Neural cell (in vitro differentiated cells): ENCODE measurements at regions not wholly inside any gene's neighbourhood (a gene's known extent, or its start where the extent isn't known, plus 50 kb on each side); places are given as distances from the start of the nearest gene placed in this dataset.

Experiments
- H2AFZ ChIP-seq: fragments of 200-600, 300-800 bp; sonication (generic), shearing (Covaris generic); 2 replicates; pipeline ENCODE4 v1.6.0; 2014; ENCODE audit warnings: low read depth, mild to moderate bottlenecking, antibody characterized with exemption, low read length, moderate library complexity
- H3F3A ChIP-seq: fragments of 200-600 bp; shearing (Covaris generic); 2 replicates; pipeline ENCODE4 v1.6.1; 2016; ENCODE audit warnings: mild to moderate bottlenecking, moderate library complexity, mixed read lengths, antibody characterized with exemption, low read length; ENCODE audit not compliant: insufficient read depth, poor library complexity, severe bottlenecking
- H3K27ac ChIP-seq: fragments of 200-600, 300-800 bp; sonication (generic), shearing (Covaris generic); 2 replicates; pipeline ENCODE4 v1.5.1; 2014; ENCODE audit warnings: mild to moderate bottlenecking, low read length, moderate library complexity
- H3K27me3 ChIP-seq: fragments of 300-800, 200-600 bp; sonication (generic), shearing (Covaris generic); 2 replicates; pipeline ENCODE4 v1.6.0; 2014; ENCODE audit warnings: mild to moderate bottlenecking, low read depth, low read length, moderate library complexity; ENCODE audit not compliant: insufficient read depth
- H3K36me3 ChIP-seq: fragments of 300-800, 200-600 bp; sonication (generic), shearing (Covaris generic); 2 replicates; pipeline ENCODE4 v1.5.1; 2014; ENCODE audit warnings: mild to moderate bottlenecking, antibody characterized with exemption, low read length, moderate library complexity; ENCODE audit not compliant: insufficient read depth
- H3K4me2 ChIP-seq: fragments of 300-800, 200-600 bp; sonication (generic), shearing (Covaris generic); 2 replicates; pipeline ENCODE4 v1.6.0; 2014; ENCODE audit warnings: mild to moderate bottlenecking, low read length
- H3K4me3 ChIP-seq: fragments of 300-800, 200-600 bp; sonication (generic), shearing (Covaris generic); 2 replicates; pipeline ENCODE4 v1.5.1; 2014; ENCODE audit warnings: mild to moderate bottlenecking, low read length, moderate library complexity
- H3K79me2 ChIP-seq: fragments of 200-600 bp; shearing (Covaris generic); replicated peaks from 2 replicates; pipeline ENCODE4 v1.6.0; 2014; ENCODE audit warnings: mild to moderate bottlenecking, low read length, moderate library complexity; ENCODE audit not compliant: insufficient read depth
- H3K9ac ChIP-seq: fragments of 300-800, 200-600 bp; sonication (generic), shearing (Covaris generic); 2 replicates; pipeline ENCODE4 v1.6.1; 2016; ENCODE audit warnings: mild to moderate bottlenecking, low read length, mixed read lengths
- H3K9me2 ChIP-seq: fragments of 200-600 bp; shearing (Covaris generic); 2 replicates; pipeline ENCODE4 v1.6.1; 2016; ENCODE audit warnings: mild to moderate bottlenecking, low read length, mixed read lengths; ENCODE audit not compliant: insufficient read depth
- H3K9me3 ChIP-seq: fragments of 200-600, 300-800 bp; sonication (generic), shearing (Covaris generic); 2 replicates; pipeline ENCODE4 v1.6.1; 2016; ENCODE audit warnings: mild to moderate bottlenecking, mixed run types, low read length, moderate library complexity, mixed read lengths
- H4K20me1 ChIP-seq: fragments of 200-600 bp; shearing (Covaris generic); 2 replicates; pipeline ENCODE4 v1.6.1; 2016; ENCODE audit warnings: mild to moderate bottlenecking, mixed run types; ENCODE audit not compliant: insufficient read depth
- EP300 ChIP-seq: fragments of 450-650 bp; conservative IDR thresholded peaks from 2 replicates; pipeline ENCODE4 v1.6.1; 2014; ENCODE audit warnings: antibody characterized with exemption, mild to moderate bottlenecking, moderate library complexity; ENCODE audit not compliant: poor library complexity, severe bottlenecking
- EZH2 ChIP-seq: fragments of 200-600, 300-800 bp; shearing (Covaris generic), sonication (generic); IDR thresholded peaks from 2 replicates; pipeline ENCODE4 v1.6.1; 2014; ENCODE audit warnings: antibody characterized with exemption, low read length, borderline replicate concordance, mild to moderate bottlenecking; ENCODE audit not compliant: insufficient read depth, poor library complexity, severe bottlenecking
- MXI1 ChIP-seq: fragments of 450-650 bp; conservative IDR thresholded peaks from 2 replicates; pipeline ENCODE4 v1.6.1; 2014; ENCODE audit warnings: antibody characterized with exemption, mild to moderate bottlenecking; ENCODE audit not compliant: poor library complexity, severe bottlenecking
- POLR2AphosphoS5 ChIP-seq: IDR thresholded peaks from 2 replicates; pipeline ENCODE4 v1.6.1; 2012
- RAD21 ChIP-seq: fragments of 450-650 bp; conservative IDR thresholded peaks from 2 replicates; pipeline ENCODE4 v1.6.1; 2014; ENCODE audit warnings: antibody characterized with exemption, mild to moderate bottlenecking, moderate library complexity
- SMC3 ChIP-seq: fragments of 450-650 bp; conservative IDR thresholded peaks from 2 replicates; pipeline ENCODE4 v1.6.1; 2014; ENCODE audit warnings: antibody characterized with exemption, mild to moderate bottlenecking, moderate library complexity; ENCODE audit not compliant: poor library complexity
- TAF1 ChIP-seq: IDR thresholded peaks from 2 replicates; pipeline ENCODE4 v1.6.1; 2012; ENCODE audit warnings: low read depth
- TF ChIP-seq, protein P1 (sequence below): IDR thresholded peaks from 2 replicates; pipeline ENCODE4 v1.6.1; 2012; ENCODE audit warnings: borderline replicate concordance
- TF ChIP-seq, protein P2 (sequence below): fragments of 450-650 bp; IDR thresholded peaks from 2 replicates; pipeline ENCODE4 v1.5.1; 2014; ENCODE audit warnings: antibody characterized with exemption, mild to moderate bottlenecking, moderate library complexity; ENCODE audit not compliant: poor library complexity, severe bottlenecking

DNA sequence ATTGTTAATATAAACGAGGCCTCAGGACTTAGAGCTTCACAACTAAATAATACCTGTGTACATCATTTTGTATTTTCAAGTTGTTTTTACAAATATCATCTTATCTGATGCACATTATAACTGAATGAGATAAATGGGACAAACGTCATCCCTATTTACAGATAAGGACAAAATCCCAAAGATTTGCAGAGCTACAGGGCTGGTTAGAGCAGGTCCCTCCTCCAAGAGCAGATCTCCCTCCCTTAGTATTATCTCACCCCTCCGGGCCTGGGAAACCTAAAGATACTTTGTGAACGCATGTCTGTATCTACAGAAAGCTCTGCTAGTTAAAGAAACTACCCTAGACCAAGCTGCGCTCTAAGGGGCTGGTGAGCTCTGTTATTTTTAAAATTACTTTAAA lies 130.4 kb upstream of the PROKR2 start:
- Histone ChIP-seq H3K4me3 (no peak overlapping the region), H3K9ac (no peak overlapping the region)

DNA sequence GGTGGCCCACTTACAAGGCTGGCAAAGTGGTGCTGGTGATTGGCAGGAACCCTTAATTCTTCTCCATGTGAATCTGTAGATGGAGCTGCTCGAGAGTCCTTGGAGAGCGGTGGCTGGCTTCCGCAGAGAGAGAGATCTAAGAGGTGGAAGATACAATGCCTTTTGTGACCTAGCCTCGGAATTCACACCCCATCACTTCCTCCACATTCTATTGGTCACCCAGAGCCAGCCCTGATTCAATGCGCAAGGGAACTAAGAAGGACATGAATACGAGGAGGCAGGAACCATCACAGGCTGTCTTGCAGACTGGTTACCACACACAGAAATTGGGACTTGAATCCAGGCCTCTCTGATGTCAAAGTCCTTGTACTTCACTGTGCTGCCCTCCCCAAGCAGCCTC lies 128.9 kb upstream of the PROKR2 start:
- no peak overlapping the region for H2AFZ ChIP-seq

More for the DNA sequence above, 130.4 kb upstream of the PROKR2 start:
- no peak overlapping the region for H3K27ac ChIP-seq
- no peak overlapping the region for H3K4me2 ChIP-seq
- H3F3A ChIP-seq, result no peaks in the 10 kb centered on the region
- no peak for TF ChIP-seq EP300
- no peak for TF ChIP-seq POLR2AphosphoS5
- TF ChIP-seq, protein P1, sequence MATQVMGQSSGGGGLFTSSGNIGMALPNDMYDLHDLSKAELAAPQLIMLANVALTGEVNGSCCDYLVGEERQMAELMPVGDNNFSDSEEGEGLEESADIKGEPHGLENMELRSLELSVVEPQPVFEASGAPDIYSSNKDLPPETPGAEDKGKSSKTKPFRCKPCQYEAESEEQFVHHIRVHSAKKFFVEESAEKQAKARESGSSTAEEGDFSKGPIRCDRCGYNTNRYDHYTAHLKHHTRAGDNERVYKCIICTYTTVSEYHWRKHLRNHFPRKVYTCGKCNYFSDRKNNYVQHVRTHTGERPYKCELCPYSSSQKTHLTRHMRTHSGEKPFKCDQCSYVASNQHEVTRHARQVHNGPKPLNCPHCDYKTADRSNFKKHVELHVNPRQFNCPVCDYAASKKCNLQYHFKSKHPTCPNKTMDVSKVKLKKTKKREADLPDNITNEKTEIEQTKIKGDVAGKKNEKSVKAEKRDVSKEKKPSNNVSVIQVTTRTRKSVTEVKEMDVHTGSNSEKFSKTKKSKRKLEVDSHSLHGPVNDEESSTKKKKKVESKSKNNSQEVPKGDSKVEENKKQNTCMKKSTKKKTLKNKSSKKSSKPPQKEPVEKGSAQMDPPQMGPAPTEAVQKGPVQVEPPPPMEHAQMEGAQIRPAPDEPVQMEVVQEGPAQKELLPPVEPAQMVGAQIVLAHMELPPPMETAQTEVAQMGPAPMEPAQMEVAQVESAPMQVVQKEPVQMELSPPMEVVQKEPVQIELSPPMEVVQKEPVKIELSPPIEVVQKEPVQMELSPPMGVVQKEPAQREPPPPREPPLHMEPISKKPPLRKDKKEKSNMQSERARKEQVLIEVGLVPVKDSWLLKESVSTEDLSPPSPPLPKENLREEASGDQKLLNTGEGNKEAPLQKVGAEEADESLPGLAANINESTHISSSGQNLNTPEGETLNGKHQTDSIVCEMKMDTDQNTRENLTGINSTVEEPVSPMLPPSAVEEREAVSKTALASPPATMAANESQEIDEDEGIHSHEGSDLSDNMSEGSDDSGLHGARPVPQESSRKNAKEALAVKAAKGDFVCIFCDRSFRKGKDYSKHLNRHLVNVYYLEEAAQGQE, result no peak
- TF ChIP-seq, protein P2, sequence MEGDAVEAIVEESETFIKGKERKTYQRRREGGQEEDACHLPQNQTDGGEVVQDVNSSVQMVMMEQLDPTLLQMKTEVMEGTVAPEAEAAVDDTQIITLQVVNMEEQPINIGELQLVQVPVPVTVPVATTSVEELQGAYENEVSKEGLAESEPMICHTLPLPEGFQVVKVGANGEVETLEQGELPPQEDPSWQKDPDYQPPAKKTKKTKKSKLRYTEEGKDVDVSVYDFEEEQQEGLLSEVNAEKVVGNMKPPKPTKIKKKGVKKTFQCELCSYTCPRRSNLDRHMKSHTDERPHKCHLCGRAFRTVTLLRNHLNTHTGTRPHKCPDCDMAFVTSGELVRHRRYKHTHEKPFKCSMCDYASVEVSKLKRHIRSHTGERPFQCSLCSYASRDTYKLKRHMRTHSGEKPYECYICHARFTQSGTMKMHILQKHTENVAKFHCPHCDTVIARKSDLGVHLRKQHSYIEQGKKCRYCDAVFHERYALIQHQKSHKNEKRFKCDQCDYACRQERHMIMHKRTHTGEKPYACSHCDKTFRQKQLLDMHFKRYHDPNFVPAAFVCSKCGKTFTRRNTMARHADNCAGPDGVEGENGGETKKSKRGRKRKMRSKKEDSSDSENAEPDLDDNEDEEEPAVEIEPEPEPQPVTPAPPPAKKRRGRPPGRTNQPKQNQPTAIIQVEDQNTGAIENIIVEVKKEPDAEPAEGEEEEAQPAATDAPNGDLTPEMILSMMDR, result no peak
- no peak for TF ChIP-seq EZH2
- TF ChIP-seq SMC3, result no peak
- no peak for TF ChIP-seq RAD21
- no peak for TF ChIP-seq MXI1
- no peak for TF ChIP-seq TAF1
- H3K9me3 ChIP-seq, result no peaks in the 10 kb centered on the region
- H3K79me2 ChIP-seq, result no peaks in the 10 kb centered on the region
- no peaks in the 10 kb centered on the region for H3K36me3 ChIP-seq
- H2AFZ ChIP-seq, result no peak overlapping the region
- no peaks in the 10 kb centered on the region for H3K27me3 ChIP-seq
- H4K20me1 ChIP-seq, result no peaks in the 10 kb centered on the region
- H3K9me2 ChIP-seq, result no peaks in the 10 kb centered on the region

More for the DNA sequence above, 128.9 kb upstream of the PROKR2 start:
- Histone ChIP-seq H4K20me1 (no peaks in the 10 kb centered on the region), H3K36me3 (no peaks in the 10 kb centered on the region), H3K4me2 (no peak overlapping the region), H3K9me3 (no peaks in the 10 kb centered on the region), H3K4me3 (no peak overlapping the region), H3K79me2 (no peaks in the 10 kb centered on the region), H3K9me2 (no peaks in the 10 kb centered on the region), H3K9ac (no peak overlapping the region), H3F3A (no peaks in the 10 kb centered on the region), H3K27ac (no peak overlapping the region), H3K27me3 (no peaks in the 10 kb centered on the region)
- TF ChIP-seq MXI1 (no peak), RAD21 (no peak), EZH2 (no peak), TAF1 (no peak), POLR2AphosphoS5 (no peak), SMC3 (no peak), EP300 (no peak)
- TF ChIP-seq, protein P2, result no peak
- TF ChIP-seq, protein P1, result no peak
